ENCODE measurements at regions not wholly inside any gene's neighbourhood (a gene's known extent, or its start where the extent isn't known, plus 50 kb on each side); places are given as distances from the start of the nearest gene placed in this dataset.
"Not testable (repeated sequence)": the region's sequence is repeated elsewhere in the genome, so short reads cannot be mapped to it uniquely, and the experiment has no call there.

DNA sequence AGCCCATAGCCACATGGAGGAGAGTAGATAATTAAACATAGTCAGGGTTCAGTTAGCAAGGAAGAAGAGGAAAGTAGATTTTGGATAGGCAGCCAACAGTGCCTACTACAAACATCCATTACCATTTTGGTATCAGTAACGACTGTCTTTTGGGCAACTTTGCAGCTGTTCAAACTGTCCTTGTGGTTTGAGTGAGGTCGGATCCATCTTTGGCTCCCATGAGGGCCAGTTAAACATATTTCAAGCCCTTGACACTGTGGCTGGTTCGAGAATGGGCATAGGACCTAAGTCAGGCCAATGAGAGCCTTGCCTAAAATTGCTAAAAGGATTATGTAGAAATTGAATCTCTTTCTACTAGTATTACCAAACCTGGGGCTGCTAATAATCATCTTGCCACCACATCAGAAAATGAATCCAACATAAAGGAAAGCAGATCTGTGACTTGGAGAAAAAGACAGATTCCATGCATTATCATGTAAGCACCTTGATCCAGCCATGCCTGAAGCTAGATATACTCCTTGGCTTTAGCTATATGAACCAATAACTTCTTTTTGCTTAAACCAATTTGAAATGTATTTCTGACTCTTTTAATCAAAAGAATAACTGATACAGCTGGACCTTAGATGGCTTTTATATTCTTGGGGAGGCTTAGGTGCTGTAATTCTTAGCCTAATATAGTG lies 75.0 kb upstream of the STAM2 start:
- DNase-seq (ENCODE audit: low spot score in 2 of 2) = no peak
- in situ Hi-C loops (cut with MboI; ENCODE audit: low sequenced_read_pairs) = no loop called here
- Histone ChIP-seq H3K36me3 (replicated peaks) (no peaks in the 10 kb centered on the region), H3K9me3 (no peaks in the 10 kb centered on the region), H3K4me3 (no peak overlapping the region), H3K4me1 (peaks cover 9% of the 10 kb centered on the region), H3K27me3 (ENCODE audit: low read depth) (peaks cover 16% of the 10 kb centered on the region)

DNA sequence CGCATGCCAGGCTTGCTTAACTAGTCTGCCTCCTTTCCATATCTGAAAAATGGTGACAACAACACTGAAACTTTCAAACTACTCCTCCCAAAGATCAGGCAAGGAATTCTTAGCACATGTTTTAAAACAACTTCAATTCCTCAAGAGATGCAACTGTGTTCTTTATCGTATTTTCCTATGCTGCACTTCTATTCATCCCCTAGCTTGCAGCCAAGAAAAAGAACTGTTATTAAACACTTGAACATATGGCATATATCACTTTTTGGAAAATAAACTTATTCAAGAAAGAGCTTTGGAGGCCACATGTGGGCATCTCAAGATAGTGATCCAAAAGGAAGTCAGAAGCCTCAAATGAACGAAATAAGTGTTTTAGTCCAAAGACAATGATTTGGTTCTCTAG lies 75.6 kb upstream of the STAM2 start:
- no peaks in the 10 kb centered on the region for H3K36me3 ChIP-seq (replicated peaks)
- DNase-seq (ENCODE audit: low spot score in 2 of 2) = no peak
- peaks cover 9% of the 10 kb centered on the region for H3K4me1 ChIP-seq
- no peak overlapping the region for H3K4me3 ChIP-seq
- H3K27me3 ChIP-seq (ENCODE audit: low read depth) = peaks cover 16% of the 10 kb centered on the region
- in situ Hi-C loops (cut with MboI; ENCODE audit: low sequenced_read_pairs) = no loop called here
- no peaks in the 10 kb centered on the region for H3K9me3 ChIP-seq

DNA sequence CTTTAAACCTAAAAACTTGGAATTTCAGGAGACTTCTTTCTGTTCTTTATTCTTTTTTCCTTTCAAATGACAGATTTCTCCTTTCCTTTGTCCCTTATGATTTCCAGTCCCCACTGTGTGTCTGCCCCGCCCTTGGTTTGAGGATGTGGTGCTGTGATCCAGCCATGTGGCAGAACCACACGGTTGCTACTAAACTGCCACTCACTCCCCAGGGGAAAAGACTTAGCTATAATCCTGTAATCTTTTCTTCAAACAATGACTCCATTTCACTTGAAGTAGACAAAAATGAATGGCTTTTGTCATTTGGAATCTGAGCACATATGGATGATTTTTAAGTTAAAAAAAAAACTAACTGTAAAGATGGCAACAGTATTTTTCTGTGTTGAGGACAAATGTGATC lies 76.2 kb upstream of the STAM2 start:
- H3K9me3 ChIP-seq = no peaks in the 10 kb centered on the region
- peaks cover 16% of the 10 kb centered on the region for H3K27me3 ChIP-seq (ENCODE audit: low read depth)
- no peak overlapping the region for H3K4me3 ChIP-seq
- in situ Hi-C loops (cut with MboI; ENCODE audit: low sequenced_read_pairs) = no loop called here
- no peaks in the 10 kb centered on the region for H3K36me3 ChIP-seq (replicated peaks)
- peaks cover 9% of the 10 kb centered on the region for H3K4me1 ChIP-seq
- DNase-seq (ENCODE audit: low spot score in 2 of 2) = peak; percentile 77 to 82

DNA sequence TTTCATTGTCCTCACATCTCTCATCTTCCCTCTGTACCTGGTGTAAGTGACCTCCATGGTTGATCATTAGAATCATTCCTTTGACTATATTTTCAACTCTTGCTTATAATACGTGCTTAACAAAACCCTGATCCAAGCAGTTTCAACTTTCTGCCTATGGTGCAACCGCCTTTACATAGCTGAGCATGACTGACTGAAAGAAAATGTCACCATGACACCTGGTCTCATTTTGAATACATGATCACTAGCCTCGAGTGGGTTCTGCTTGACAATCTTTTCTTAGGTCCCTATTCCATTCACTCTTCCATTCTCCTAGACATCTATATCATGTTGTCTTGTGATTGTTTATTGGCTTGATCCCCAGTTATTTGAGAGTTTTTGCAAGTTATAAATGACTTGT lies 78.9 kb upstream of the STAM2 start:
- no peak for DNase-seq (ENCODE audit: low spot score in 2 of 2)
- Histone ChIP-seq H3K4me1 (peaks cover 9% of the 10 kb centered on the region), H3K27me3 (ENCODE audit: low read depth) (peaks cover 11% of the 10 kb centered on the region), H3K4me3 (no peak overlapping the region), H3K9me3 (no peaks in the 10 kb centered on the region), H3K36me3 (replicated peaks) (no peaks in the 10 kb centered on the region)
- in situ Hi-C loops (cut with MboI; ENCODE audit: low sequenced_read_pairs) = no loop called here

DNA sequence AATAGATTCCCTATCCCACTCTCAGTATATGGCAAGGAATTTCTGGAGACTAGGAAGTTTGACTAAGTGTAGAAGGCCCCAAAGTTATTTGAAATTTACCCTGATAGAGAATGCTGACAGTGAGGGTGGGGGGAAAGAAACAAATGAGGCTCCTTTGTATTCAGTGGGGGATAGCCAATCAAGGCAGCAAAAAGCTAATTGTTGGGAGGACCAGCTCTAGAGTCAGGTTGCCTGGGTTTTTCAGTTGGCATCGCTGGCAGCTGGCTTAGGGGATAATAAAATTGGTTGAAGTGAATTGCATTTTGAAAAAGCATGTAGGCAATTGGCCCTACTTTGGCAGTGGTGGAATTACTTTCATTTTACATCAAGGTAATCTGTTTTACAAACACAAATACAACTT lies 79.4 kb upstream of the STAM2 start:
- in situ Hi-C loops (cut with MboI; ENCODE audit: low sequenced_read_pairs) = no loop called here

DNA sequence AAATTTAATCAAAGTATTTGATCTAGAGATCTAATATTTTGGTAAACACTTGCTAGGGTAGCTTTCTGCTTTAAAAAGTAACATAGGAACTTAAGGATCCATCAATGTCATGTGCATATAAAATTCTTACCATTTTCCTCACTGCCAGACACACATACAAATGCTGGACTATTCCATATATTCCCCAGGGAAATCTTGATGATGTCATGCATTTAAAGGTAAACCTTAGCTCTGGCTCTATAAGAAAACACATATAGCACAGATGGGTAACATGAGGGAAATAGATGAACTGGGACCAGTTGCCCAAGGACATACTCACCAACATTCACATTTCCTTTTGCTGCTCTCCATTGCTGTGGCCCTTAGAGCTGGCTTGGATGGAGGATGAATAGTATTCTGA lies 79.1 kb upstream of the FMNL2 start:
- peaks cover 10% of the 10 kb centered on the region for H3K27me3 ChIP-seq (ENCODE audit: low read depth)
- H3K36me3 ChIP-seq (replicated peaks) = no peaks in the 10 kb centered on the region
- DNase-seq (ENCODE audit: low spot score in 2 of 2) = no peak
- peaks cover 9% of the 10 kb centered on the region for H3K4me1 ChIP-seq
- in situ Hi-C loops (cut with MboI; ENCODE audit: low sequenced_read_pairs) = no loop called here
- H3K9me3 ChIP-seq = 0 out of 2 replicates have a peak, but pooled peaks cover under 1% of the 10 kb centered on the region
- H3K4me3 ChIP-seq = no peak overlapping the region

More for the DNA sequence above, 79.4 kb upstream of the STAM2 start:
- Histone ChIP-seq H3K9me3 (no peaks in the 10 kb centered on the region), H3K4me1 (peaks cover 9% of the 10 kb centered on the region), H3K27me3 (ENCODE audit: low read depth) (peaks cover 10% of the 10 kb centered on the region), H3K4me3 (no peak overlapping the region), H3K36me3 (replicated peaks) (no peaks in the 10 kb centered on the region)
- no peak for DNase-seq (ENCODE audit: low spot score in 2 of 2)

DNA sequence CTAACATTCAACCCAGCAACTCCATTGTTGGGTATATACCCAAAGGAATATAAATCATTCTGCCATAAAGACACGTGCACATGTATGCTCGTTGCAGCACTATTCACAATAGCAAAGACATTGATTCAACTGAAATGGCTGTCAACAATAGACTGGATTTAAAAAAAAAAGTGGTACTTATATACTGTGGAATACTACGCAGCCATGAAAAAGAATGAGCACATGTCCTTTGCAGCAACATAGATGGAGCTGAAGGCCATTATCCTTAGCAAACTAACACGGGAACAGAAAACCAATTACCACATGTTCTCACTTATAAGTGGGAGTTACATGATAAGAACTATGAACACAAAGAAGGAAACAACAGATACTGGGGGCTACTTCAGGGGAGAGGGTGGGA lies 74.0 kb upstream of the FMNL2 start:
- in situ Hi-C loops (cut with MboI; ENCODE audit: low sequenced_read_pairs) = no loop called here

DNA sequence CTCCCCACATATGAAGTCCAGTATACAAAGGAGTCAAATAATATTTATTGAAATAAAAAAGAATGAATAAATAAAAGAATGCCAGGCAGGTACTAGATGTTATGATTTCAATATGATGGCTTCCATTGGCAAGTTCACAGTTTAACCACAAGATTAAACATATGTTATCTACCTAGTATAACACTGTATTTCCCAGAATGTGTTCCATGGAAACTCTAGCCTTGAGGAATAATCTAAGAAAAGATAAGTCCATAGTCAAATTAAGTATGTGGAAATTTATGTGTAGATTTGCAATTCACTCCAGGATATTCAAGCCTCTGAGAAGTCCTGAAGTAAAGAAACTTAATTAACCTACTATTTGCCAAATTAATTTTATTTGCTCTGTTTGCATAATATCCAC lies 71.1 kb upstream of the FMNL2 start:
- peaks cover 2% of the 10 kb centered on the region; the same call in 1 of the 2 replicates for H3K27me3 ChIP-seq (ENCODE audit: low read depth)
- no peak overlapping the region for H3K4me3 ChIP-seq
- no peak for DNase-seq (ENCODE audit: low spot score in 2 of 2)
- no peaks in the 10 kb centered on the region for H3K36me3 ChIP-seq (replicated peaks)
- no peaks in the 10 kb centered on the region for H3K4me1 ChIP-seq
- H3K9me3 ChIP-seq = 0 out of 2 replicates have a peak, but pooled peaks cover 4% of the 10 kb centered on the region
- in situ Hi-C loops (cut with MboI; ENCODE audit: low sequenced_read_pairs) = no loop called here

More for the DNA sequence above, 74.0 kb upstream of the FMNL2 start:
- Histone ChIP-seq H3K36me3 (replicated peaks) (no peaks in the 10 kb centered on the region), H3K4me3 (no peak overlapping the region), H3K4me1 (no peaks in the 10 kb centered on the region), H3K9me3 (0 out of 2 replicates have a peak, but pooled peaks cover 4% of the 10 kb centered on the region), H3K27me3 (ENCODE audit: low read depth) (peaks cover 5% of the 10 kb centered on the region; the same call in 1 of the 2 replicates)
- DNase-seq (ENCODE audit: low spot score in 2 of 2) = no peak

DNA sequence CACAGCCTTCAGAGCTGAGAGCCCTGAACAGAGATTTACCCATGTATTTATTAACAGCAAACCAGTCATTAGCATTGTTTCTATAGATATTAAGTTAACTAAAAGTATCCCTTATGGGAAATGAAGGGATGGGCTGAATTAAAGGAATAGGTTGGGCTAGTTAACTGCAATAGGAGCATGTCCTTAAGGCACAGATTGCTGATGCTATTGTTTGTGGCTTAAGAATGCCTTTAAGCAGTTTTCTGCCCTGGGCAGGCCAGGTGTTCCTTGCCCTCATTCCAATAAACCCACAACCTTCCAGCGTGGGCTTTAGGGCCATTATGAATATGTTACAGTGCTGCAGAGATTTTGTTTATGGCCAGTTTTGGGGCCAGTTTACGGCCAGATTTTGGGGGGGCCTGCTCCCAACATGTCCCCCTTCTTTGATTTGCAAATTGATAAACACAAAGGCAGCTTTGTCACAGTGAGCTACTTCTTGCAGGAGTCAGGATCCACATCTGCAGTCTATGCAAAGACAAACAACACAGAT lies 61.2 kb upstream of the FMNL2 start:
- H3K9me3 ChIP-seq = peaks cover 11% of the 10 kb centered on the region; the same call in 1 of the 2 replicates
- H3K4me1 ChIP-seq; H3K27me3 ChIP-seq (ENCODE audit: low read depth); in situ Hi-C loops (cut with MboI; ENCODE audit: low sequenced_read_pairs); DNase-seq (ENCODE audit: low spot score in 2 of 2); H3K36me3 ChIP-seq (replicated peaks); H3K4me3 ChIP-seq: not testable (repeated sequence)

DNA sequence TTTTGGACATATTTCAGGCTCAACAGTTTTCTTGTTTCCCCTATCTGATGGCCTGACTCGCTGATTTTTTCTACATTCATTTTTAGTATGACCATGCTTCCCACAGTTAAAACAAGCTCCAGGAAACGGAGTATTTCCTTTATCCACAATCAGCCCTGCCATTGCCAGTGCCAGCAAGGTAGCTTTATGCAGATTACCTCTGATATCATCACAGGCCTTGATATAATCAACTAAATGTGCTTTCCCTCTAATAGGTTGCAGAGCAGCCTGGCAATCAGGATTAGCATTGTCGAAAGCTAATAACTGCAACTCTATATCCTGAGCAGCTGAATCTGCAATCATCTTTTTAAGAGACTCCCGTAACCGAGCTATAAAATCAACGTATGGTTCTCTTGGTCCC lies 57.1 kb upstream of the FMNL2 start:
- not testable (repeated sequence) for H3K4me3 ChIP-seq

DNA sequence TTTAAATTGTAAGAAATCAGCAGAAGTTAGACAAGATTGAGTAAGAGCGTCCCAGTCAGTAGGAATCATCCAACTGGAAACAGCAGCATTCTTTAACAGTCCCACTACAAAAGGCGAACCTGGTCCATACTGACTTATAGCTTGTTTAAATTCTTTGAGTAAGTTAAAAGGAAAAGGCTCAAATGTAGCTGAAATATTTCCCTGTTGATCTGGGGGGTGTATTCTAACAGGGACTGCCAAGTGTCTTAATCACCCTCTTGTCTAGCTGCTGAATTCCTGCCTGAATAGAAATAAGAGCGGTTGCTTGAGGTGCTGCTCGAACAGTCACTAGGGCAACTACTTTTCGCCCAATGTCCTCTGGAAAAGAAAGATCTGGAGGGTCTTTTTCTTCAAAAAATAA lies 56.4 kb upstream of the FMNL2 start:
- Histone ChIP-seq H3K27me3 (ENCODE audit: low read depth) (no peaks in the 10 kb centered on the region; the same call in 1 of the 2 replicates), H3K4me3 (no peak overlapping the region), H3K9me3 (peaks cover 3% of the 10 kb centered on the region; the same call in 1 of the 2 replicates), H3K36me3 (replicated peaks) (no peaks in the 10 kb centered on the region), H3K4me1 (no peaks in the 10 kb centered on the region)
- DNase-seq (ENCODE audit: low spot score in 2 of 2) = no peak
- in situ Hi-C loops (cut with MboI; ENCODE audit: low sequenced_read_pairs) = no loop called here

More for the DNA sequence above, 57.1 kb upstream of the FMNL2 start:
- in situ Hi-C loops (cut with MboI; ENCODE audit: low sequenced_read_pairs); H3K27me3 ChIP-seq (ENCODE audit: low read depth); H3K36me3 ChIP-seq (replicated peaks); DNase-seq (ENCODE audit: low spot score in 2 of 2); H3K9me3 ChIP-seq; H3K4me1 ChIP-seq: not testable (repeated sequence)

DNA sequence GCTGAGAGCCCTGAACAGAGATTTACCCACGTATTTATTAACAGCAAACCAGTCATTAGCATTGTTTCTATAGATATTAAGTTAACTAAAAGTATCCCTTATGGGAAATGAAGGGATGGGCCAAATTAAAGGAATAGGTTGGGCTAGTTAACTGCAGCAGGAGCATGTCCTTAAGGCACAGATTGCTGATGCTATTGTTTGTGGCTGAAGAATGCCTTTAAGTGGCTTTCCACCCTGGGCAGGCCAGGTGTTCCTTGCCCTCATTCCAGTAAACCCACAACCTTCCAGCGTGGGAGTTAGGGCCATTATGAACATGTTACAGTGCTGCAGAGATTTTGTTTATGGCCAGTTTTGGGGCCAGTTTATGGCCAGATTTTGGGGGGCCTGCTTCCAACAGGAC lies 55.6 kb upstream of the FMNL2 start:
- H3K4me3 ChIP-seq; H3K27me3 ChIP-seq (ENCODE audit: low read depth); H3K36me3 ChIP-seq (replicated peaks); H3K9me3 ChIP-seq; DNase-seq (ENCODE audit: low spot score in 2 of 2); in situ Hi-C loops (cut with MboI; ENCODE audit: low sequenced_read_pairs); H3K4me1 ChIP-seq: not testable (repeated sequence)

DNA sequence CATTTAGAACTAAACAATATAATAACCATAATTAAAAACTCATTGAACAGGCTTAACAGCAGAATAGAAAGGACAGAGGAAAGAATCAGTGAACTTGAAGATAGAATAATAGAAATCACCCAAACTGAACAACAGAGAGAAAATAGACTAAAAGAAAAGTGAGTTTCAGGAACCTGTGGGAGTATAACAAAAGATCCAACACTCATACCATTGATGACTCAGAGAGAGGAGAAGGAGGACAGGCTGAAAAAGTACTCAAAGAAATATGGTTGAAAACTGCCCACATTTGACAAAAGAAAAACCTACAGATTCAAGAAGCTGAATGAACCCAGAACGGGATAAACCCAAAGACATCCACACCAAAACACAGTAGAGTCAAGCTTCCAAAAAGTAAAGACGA lies 54.2 kb upstream of the FMNL2 start:
- Histone ChIP-seq H3K4me1 (no peaks in the 10 kb centered on the region), H3K9me3 (peaks cover 3% of the 10 kb centered on the region; the same call in 1 of the 2 replicates), H3K27me3 (ENCODE audit: low read depth) (peaks cover 5% of the 10 kb centered on the region; the same call in 1 of the 2 replicates), H3K4me3 (no peak overlapping the region), H3K36me3 (replicated peaks) (no peaks in the 10 kb centered on the region)
- no peak for DNase-seq (ENCODE audit: low spot score in 2 of 2)
- in situ Hi-C loops (cut with MboI; ENCODE audit: low sequenced_read_pairs) = no loop called here

DNA sequence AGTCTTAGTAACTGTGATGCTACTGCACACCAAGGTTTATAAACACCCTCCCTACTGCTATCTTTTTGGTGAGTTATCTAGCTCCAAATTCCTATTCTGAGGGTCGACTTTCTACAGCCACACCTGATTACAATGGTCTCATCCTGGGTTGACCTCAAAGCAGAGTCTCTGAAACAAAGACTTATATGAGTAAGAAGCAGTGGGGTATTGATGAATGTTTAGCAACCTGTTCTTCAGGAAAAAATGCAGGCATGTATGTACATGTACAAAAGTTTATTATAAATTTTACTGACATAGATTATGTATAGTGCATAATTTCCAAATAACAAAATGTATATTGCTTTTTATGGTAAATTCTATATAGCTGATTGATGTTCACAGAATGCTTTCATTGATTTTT lies 51.6 kb upstream of the FMNL2 start:
- Histone ChIP-seq H3K4me1 (no peaks in the 10 kb centered on the region), H3K9me3 (peaks cover 3% of the 10 kb centered on the region; the same call in 1 of the 2 replicates), H3K4me3 (no peak overlapping the region), H3K36me3 (replicated peaks) (no peaks in the 10 kb centered on the region), H3K27me3 (ENCODE audit: low read depth) (peaks cover 5% of the 10 kb centered on the region; the same call in 1 of the 2 replicates)
- no peak for DNase-seq (ENCODE audit: low spot score in 2 of 2)
- in situ Hi-C loops (cut with MboI; ENCODE audit: low sequenced_read_pairs) = no loop called here
